D341Med (cell line): ENCODE measurements at regions not wholly inside any gene's neighbourhood (a gene's known extent, or its start where the extent isn't known, plus 50 kb on each side); places are given as distances from the start of the nearest gene placed in this dataset.
A peak's percentile ranks its signal among the peaks of the same experiment; 100 is the strongest.

ENCODE experiments used
- DNase-seq: peaks from one replicate; pipeline ENCODE4 v3.0.0; 2012; ENCODE audit warnings: low spot score

DNA sequence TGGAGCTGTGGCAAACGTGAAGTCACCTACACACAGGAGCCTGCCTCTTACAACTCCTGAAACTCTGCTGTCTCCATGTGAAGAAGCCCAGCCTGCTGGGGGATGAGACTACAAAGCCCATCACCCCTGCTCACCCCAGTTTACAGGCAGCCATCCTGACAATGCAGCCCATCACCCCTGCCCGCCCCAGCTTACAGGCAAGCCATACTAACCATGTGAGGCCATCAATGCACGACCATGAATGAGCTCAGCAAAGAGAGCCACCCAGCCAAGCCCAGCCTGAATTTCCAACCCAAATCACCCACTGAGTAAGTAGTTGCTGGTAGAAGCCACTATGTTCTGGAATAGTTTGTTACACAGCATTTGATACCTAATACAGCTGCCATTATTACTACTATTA is 185.4 kb upstream of the NSMCE3 start:
- DNase-seq, result no peak

DNA sequence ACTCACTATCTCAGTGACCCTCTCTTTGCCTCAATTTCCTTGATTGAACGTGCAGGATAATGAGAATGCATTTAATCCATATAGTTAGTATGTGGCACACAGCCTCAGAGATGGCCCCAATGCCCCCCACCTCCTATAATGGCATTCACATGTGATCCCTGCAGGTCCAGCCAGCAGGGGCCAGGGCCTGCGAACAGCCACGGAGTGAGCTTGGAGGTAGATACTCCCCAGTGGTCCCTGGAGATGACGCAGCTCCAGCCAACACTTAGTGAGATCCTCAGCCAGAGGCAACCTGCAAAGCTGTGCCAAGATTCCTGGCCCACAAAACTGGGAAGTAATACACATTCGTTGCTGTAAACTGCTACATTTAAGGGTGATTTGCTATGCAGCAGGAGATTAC is 184.9 kb upstream of the NSMCE3 start:
- no peak for DNase-seq

GRCh38 chr15:29452881-29453731 is 183.5 kb upstream of the NSMCE3 start:
- DNase-seq, result no peak

GRCh38 chr15:29451201-29451781 is 181.7 kb upstream of the NSMCE3 start:
- no peak for DNase-seq

DNA sequence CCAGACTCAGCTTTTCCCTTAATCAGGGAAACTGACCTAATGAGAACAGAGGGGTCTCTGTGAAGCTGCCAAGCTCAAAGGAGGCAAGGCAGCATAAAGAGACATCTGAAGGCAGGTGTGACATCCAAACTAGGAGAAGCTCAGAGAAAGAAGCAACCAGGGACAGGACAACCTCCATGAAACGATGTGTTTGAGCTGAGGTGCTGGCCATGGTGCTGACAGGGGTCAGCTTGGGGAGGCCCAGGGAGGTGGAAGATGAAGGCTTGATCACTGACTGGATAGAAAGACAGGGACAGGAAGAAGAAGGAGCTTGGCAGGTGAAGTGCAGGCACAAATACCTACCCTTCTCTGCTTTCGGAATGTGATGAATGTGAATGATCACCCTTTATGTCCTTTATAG is 179.5 kb upstream of the NSMCE3 start:
- DNase-seq, result no peak

GRCh38 chr15:29448320-29448719 is 178.7 kb upstream of the NSMCE3 start:
- DNase-seq, result no peak

DNA sequence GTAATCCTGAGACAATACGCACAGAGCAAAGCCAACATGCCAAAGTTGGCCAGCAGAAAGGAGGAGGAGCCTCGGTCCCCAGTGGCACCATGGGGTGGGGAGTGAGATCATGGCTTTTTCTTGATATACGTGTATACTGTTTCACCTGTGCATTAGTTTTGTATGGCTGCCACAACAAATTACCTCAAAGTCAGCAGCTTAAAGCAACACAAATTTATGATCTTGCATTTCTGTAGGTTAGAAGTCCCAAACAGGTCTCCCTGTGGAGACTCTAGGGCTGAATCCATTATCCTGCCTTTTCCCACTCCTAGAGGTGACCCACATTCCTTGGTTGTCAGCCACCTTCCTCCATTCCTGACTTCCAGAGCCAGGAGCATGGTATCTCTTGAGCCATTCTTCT is 176.9 kb upstream of the NSMCE3 start:
- DNase-seq, result no peak

DNA sequence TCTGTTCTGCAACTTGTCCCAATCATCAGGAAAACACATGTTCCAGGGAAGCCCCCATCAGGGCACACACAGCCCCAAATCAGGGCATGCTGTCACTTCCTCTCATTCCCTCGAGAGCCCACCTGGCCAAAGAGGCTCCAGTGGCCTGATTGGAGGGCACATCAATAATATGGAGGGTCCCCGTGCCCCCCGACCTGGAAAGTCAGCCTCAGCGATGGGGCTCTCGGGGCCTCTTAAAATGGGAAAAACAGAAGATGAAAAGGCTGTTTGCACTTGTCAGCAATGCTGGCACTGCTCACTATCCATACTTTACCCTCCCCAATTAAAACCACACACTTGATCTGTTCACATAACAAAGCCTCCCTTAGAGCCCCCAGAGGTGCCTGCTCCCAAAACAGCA is 172.9 kb upstream of the NSMCE3 start:
- DNase-seq, result peak; percentile 10

DNA sequence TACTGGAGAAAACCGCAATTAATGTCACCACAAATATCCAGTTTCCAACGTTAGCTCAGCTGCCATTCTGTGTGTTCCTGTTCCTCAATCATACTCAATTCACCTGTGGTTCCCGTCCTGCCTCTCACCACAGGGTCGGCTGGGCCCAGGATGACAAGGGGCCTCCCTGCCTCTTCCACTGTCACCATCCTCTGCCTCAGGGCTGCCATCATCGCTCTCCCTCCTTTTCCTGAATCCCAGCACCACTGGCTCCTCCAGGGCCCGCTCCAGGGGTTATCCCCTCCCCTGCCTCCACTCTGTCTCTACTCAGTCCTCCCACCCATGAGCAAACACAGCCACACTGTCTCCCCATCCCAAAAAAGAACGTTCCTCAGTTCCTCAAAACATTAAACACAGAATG is 170.9 kb upstream of the NSMCE3 start:
- peak; percentile 9 for DNase-seq

DNA sequence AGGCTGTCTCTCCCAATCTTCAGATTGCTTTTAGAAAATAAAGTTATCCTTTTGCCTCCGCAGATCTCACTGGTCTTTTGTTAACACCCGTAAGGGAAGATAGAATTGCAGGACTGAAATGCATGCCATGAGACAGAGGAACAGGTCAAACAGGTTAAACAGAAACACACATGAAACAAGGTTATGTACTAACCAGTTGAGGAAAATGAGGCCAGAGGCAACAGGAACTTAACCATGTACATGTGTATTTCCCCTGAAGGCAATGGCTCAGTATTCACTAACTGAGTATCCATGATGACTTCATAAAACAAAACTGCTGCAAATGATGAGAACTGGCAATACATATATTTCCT is 169.1 kb upstream of the NSMCE3 start:
- DNase-seq, result no peak

DNA sequence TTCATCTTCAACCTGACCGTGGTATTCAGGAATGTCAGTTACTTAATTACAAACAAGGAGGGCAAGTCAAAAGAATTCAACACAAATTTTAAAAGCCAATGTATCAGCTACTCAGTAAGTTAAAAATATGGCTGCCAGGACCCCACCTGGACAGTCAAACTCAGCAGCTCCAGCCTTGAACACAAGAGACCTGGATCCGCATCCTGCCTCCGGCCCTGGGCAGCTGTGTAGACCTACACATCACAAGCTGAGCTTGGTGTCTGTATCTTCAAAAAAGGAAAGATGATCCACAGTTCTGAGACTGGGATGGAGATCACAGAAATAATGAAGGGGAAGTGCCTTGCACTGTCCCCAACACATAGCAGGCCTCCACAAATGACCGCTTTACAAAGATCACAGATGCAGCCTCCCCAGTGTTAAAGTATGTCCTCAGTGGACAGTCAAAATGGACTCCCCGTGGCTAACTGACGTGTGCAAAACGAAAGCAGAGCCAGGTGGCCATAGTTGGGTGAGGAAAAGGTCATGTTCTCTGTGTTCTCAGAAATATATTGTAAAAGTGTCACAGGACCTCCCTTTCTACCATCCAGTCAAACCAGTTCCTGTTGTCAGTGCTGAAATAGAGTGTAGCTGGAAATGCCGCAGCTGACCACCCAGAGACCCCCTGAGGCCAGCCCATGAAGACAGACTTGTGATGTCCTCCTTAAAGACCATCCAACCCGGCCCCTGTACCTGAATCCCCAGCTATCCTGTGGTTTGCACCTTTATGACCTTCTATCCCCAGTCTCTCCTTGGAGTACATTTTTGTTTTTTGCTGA is 168.5 kb upstream of the NSMCE3 start:
- no peak for DNase-seq

- DNase-seq, result no peak
Observed at GRCh38 chr15:29435811-29436210, 166.2 kb upstream of the NSMCE3 start.

DNA sequence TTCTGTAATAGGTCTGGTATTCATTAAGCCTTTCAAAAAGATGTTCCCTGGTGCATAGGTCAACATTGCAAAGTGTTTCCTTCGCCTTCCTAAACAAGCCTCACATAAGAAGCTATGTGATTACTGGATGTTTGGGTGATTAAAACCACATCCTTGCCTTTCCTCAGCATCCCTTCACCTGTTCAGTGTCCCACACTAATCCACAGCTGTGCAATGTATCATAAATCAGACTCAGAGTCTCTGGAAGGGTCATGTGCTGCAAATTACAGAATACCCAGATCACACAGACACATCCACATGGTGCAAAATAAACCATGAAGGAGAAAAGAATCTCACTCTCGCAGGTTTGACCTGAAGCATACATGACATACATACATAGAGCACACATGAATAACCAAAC is 164.7 kb upstream of the NSMCE3 start:
- no peak for DNase-seq

DNA sequence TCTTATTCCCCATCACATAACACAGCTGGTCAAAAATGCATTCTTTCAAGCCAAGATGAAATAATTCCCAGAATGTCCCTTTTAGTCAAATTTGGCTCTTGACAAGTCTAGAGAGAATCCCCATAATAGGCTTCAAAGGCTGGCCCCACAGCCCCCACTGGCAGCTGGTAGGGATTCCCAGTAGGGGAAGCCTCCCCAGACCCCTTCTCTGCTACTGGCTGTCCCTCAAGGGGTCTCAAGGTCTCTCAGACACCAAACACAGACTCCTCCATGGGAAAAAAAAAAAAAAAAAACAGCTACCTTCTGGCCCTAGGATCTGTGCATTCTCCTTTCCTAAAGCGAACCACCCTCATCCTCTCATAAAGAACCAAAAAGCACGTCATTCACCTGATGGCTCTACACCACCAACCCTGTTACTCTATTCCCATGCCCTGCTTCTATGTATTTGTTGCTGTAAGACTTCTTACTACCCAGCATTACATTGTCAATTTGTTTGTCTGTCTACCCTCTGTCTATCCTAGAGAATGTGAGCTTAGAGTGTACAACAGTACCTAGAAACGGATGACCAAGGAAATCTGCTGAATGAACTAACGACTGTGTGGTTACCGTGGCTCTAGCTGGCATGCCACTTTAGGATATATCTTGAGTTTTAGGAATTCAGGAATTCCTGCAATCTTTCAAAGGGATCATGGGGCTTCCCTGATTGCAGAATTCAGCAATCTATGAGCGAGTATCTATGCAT is 164.1 kb upstream of the NSMCE3 start:
- DNase-seq, result no peak

- no peak for DNase-seq
Observed at GRCh38 chr15:29433050-29433318, 163.4 kb upstream of the NSMCE3 start.

DNA sequence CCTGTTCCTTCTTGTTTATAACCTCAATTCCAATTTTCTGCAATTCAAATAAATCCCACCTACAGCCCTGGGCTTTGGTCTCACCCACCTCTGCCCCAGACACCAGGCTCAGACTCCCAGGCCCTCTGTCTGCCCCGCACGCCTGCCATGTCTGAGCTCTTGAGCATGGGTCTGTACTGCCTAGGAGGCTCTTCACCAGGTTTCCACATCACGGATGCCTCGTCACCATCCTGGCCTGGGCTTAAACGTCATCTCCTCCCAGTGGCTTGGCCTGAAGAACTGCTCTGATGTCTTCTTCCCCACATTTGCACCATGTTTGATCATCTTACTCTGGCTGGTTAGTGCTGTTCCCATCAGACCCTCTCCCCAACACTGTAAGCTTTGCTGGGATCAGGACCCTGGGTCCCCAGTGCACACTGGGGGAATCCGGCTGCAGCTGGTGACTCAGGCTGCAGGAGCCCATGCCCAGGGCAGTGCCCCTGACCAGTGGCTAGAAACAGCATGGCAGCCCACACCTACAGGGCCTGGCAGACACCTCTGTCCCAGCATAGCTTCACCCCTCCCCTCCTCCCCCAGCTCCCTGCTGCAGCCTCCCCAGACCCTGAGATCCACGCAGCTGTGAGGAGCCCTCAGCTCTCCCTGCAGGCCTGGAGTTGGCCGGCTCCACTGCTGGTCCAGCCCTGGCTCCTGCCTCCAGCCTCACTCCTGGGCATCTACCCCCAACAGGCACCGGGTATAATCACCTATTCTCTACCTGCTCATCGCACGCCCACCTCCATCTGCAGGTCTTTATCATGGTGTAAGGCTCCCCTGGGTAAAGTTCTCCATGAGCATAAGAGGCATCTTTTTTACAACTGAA is 162.8 kb upstream of the NSMCE3 start:
- DNase-seq, result no peak

- no peak for DNase-seq
Observed at GRCh38 chr15:29430831-29431230, 161.2 kb upstream of the NSMCE3 start.

DNA sequence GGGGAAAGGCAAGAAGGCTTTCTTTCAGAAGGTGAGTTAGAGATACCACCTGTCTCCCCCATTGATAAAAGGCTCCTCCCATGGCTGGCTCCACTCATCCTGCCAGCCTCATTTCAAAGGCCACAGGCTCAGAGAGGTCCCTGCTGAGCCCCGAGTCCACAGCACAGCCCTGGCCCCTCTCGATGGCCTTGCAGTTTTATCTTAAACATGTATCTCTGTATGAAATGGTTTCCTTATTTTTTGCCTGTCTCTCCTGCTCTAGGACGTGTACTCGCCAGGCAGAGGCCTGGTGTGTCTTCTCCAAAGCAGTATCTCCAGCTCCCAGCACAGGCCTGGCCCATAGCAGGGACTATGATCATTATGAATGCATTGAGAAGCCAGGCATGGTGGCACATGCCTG is 160.5 kb upstream of the NSMCE3 start:
- no peak for DNase-seq

- DNase-seq, result no peak
Observed at GRCh38 chr15:29429584-29429983, 160.0 kb upstream of the NSMCE3 start.

DNA sequence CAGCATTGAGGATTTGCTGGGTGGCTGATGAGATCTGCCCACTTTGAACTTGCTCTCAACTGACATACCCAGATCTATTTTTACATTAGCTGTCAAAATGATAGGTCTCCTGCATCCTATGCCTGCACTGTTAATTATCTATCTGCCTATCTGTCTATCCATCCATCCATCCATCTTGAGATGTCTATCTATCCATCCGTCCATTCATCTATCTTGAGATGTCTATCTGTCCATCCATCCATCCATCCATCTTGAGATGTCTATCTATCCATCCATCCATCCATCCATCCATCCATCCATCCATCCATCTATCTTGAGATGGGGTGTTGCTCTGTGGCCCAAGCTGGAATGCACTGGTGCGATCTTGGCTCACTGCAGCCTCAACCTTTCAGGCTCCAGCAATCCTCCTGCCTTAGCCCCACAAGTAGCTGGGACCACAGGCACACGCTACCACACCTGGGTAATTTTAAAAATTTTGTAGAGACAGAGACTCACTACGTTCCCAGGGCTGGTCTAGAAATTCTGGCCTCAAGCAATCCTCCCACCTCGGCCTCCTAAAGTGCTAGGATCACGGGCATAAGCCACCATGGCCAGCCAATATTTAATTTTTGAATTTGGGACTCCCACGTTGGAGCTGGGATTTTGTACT is 159.4 kb upstream of the NSMCE3 start:
- DNase-seq, result no peak

GRCh38 chr15:29425864-29426263 is 156.2 kb upstream of the NSMCE3 start:
- no peak for DNase-seq
